Transverse colon (tissue), 3 donors: ENCODE measurements at regions not wholly inside any gene's neighbourhood (a gene's known extent, or its start where the extent isn't known, plus 50 kb on each side); places are given as distances from the start of the nearest gene placed in this dataset.
"Not testable (repeated sequence)": the region's sequence is repeated elsewhere in the genome, so short reads cannot be mapped to it uniquely, and the experiment has no call there.

Experiments
- POLR2A ChIP-seq: fragments of 450-650 bp; IDR thresholded peaks from one replicate; pipeline ENCODE4 v1.6.1; 2016; ENCODE audit warnings: antibody characterized with exemption, mild to moderate bottlenecking, moderate library complexity
- TF ChIP-seq, protein P1 (sequence below), 5 experiments: fragments of 200-600 bp in 3 of 5; fragments of 450-650 bp in 2 of 5; sonication (generic) in 3 of 5; IDR thresholded peaks; 1 replicate in 2 of 5; 2 replicates in 3 of 5; pipeline ENCODE4 v1.5.1; 2016 to 2017; ENCODE audit warnings: antibody characterized with exemption in 5 of 5, inconsistent platforms in 3 of 5, mild to moderate bottlenecking in 2 of 5, moderate library complexity in 1 of 5

DNA sequence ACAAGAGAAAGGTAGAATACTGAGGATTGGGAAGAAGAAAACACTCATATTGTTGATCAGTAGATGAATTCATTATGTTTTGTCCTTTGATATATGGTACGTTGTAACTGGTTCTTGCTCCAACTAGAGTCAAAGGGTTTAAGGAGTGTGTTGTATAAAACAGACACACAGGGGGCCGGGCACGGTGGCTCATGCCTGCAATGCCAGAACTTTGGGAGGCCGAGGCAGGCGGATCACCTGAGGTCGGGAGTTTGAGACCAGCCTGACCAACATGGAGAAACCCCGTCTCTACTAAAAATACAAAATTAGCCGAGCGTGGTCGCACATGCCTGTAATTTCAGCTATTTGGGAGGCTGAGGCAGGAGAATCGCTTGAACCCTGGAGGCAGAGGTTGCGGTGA is 1624.0 kb upstream of the AGA start:
- TF ChIP-seq, protein P1, sequence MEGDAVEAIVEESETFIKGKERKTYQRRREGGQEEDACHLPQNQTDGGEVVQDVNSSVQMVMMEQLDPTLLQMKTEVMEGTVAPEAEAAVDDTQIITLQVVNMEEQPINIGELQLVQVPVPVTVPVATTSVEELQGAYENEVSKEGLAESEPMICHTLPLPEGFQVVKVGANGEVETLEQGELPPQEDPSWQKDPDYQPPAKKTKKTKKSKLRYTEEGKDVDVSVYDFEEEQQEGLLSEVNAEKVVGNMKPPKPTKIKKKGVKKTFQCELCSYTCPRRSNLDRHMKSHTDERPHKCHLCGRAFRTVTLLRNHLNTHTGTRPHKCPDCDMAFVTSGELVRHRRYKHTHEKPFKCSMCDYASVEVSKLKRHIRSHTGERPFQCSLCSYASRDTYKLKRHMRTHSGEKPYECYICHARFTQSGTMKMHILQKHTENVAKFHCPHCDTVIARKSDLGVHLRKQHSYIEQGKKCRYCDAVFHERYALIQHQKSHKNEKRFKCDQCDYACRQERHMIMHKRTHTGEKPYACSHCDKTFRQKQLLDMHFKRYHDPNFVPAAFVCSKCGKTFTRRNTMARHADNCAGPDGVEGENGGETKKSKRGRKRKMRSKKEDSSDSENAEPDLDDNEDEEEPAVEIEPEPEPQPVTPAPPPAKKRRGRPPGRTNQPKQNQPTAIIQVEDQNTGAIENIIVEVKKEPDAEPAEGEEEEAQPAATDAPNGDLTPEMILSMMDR (IDR thresholded peaks at IDR 0.05), result not testable (repeated sequence)
- not testable (repeated sequence) for TF ChIP-seq POLR2A
